ENCODE measurements at regions not wholly inside any gene's neighbourhood (a gene's known extent, or its start where the extent isn't known, plus 50 kb on each side); places are given as distances from the start of the nearest gene placed in this dataset.
"Not testable (repeated sequence)": the region's sequence is repeated elsewhere in the genome, so short reads cannot be mapped to it uniquely, and the experiment has no call there.

DNA sequence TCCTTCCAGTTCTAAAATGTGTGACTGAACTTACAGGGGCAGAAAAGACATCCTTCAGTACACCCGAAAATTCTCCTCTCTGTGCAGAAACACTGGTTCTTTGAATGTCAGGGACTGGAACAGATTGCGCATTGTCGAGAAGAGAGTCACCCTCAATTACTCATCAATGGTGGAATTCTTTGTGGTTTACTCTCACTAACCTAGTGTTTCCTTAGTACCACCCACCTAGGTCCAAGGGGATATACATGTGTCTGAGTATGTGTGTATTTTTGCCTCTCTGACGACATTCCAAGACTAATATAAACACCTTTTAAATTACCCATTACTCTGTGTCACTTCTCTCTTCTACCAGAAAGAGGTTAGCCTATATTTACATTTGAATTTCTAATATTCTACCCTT, 660.8 kb downstream of the TLE1 start:
- ATAC-seq (peak; percentile 90), DNase-seq (ENCODE audit: low spot score) (no peak)
- intact Hi-C loops (cut with DNase I) = no loop called here

DNA sequence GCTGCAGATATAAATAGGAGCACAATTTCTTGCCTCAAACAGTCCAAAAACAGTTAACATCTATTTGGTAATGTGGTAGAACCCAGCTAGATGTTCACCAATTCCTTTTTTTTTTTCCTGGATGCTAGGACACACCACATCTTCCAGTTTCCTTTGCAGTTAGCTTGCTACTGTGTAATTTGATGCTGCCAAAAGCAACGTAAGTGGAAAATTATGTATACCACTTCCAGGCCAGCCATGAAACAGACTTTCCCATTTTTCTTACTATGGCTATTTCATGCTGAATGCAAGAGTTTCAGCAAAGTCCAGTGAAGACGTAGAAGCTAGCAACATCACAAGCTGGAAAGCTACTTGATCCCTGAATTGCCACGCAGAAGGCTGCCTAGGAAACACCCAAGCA, 667.2 kb downstream of the TLE1 start:
- DNase-seq (ENCODE audit: low spot score) = no peak
- intact Hi-C loops (cut with DNase I) = no loop called here
- ATAC-seq = no peak

DNA sequence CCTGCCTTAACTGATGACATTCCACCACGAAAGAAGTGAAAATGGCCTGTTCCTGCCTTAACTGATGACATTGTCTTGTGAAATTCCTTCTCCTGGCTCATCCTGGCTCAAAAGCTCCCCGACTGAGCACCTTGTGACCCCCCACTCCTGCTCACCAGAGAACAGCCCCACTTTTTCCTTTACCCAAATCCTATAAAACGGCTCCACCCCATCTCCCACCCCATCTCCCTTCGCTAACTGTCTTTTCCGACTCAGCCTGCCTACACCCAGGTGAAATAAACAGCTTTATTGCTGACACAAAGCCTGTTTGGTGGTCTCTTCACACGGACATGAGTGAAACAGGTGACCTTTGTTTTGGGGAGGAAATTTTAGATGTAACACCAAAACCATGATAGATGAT, 674.4 kb downstream of the TLE1 start:
- ATAC-seq; DNase-seq (ENCODE audit: low spot score); intact Hi-C loops (cut with DNase I): not testable (repeated sequence)

DNA sequence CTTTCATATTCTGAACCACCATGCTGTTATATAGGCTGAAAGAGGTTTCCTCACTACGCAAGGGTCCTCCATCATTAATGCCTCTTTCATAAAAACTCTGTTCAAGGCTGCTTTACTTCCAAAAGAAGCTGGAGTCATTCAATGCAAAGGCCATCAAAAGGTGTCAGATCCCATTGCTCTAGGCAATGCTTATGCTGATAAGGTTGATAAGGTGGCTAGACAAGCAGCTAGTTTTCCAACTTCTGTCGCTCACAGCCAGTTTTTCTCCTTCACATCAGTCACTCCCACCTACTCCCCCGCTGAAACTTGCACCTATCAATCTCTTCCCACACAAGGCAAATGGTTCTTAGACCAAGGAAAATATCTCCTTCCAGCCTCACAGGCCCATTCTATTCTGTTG, 676.2 kb downstream of the TLE1 start:
- DNase-seq (ENCODE audit: low spot score); ATAC-seq; intact Hi-C loops (cut with DNase I): not testable (repeated sequence)

DNA sequence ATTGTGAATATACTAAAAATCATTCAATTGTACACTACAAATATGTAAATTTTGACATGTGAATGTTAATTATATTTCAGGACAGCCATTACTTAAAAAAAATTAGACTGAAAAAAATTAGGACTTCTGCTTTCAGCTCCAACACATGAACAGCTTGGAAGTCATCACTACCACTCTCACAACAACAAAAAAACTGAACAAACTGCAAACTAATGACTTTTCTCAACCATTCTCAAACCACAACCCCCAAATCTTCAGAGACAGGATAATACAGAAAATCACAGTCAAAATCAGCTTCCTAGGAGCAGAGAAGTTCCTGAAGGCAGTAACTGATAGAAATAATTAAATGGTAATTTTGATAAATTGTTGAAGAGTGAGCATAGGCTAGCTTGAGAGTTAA, 686.4 kb downstream of the TLE1 start:
- no peak for DNase-seq (ENCODE audit: low spot score)
- ATAC-seq = no peak
- intact Hi-C loops (cut with DNase I) = no loop called here

DNA sequence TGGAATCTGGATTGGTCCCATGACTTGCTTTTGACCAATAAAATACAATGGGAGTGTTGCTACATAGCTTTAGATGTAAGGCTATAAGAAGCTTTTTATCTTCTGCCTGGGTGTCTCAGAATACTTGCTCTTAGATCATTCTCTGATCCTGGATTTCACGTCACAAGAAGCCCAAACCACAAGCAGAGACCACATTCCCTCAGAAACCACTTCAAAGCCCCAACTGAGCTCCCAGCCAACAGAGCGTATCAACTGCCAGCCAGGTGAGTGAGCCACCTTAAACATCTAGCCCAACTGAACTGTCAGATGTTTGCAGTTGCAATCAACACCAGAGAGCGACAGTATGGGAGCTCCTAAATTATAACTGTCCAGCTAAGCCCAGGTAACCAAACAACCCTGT, 687.1 kb downstream of the TLE1 start:
- intact Hi-C loops (cut with DNase I) = no loop called here
- ATAC-seq (no peak), DNase-seq (ENCODE audit: low spot score) (no peak)

DNA sequence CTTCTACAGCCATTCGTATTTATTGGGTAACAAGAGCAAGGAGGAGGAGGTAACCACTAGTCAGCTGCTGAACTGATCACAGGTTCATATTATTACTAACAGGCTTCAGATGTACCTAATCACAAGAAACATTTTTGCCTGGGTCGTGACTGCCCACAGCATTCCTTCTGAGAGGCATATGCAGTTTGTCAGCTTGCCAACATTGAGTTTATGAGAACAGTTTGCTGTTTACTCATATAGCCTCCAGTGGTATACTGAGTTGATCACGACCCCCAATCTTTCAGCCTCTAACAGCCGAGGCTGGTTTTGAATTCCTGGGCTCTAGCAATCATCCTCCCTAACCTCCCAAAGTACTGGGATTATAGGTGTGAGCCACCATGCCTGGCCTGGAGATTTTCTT, 693.6 kb downstream of the TLE1 start:
- intact Hi-C loops (cut with DNase I) = no loop called here
- DNase-seq (ENCODE audit: low spot score) (no peak), ATAC-seq (no peak)

DNA sequence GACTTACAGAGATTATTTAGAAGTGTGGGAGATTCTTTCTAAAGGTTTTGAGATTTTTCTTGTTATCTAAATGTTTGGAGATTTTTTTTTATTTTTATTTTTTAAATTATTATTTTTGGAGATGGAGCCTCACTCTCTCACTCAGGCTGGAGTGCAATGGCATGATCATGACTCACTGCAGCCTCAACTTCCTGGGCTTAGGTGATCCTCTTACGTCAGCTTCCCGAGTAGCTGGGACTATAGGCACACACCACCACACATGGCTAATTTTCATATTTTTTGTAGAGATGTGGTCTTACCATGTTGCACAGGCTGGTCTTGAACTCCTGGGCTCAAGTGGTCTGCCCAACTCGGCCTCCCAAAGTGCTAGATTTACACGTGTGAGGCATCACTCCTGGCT, 694.5 kb downstream of the TLE1 start:
- intact Hi-C loops (cut with DNase I) = no loop called here
- DNase-seq (ENCODE audit: low spot score) = no peak
- no peak for ATAC-seq

DNA sequence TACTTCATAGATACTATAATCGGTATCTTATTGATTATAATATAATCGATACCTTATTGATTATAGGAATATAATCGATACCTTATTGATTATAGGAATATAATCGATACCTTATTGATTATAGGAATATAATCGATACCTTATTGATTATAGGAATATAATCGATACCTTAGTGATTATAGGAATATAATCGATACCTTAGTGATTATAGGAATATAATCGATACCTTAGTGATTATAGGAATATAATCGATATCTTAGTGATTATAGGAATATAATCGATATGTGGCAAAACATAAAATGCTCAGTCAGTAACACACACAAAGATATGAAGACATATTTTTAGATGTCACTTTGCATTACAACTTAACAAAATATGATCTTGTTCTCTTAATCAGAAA, 703.8 kb downstream of the TLE1 start:
- ATAC-seq; DNase-seq (ENCODE audit: low spot score); intact Hi-C loops (cut with DNase I): not testable (repeated sequence)

DNA sequence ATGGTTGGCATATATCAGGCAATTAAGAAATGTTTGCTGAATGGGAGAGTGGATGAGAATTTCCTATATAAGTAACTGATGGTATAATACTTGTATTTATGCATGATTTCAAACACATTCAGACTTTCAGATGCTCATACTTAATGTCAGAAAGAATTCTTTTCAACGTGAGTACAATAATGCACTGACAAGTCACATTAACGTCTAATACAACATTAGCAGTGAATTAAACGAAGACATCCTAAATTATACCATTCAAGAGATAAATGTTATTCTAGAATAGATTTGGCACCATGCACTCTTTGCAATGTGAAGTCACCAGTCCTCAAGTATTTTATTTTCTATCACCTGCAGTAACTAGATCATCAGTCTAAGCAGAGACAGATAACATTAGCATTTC, 712.9 kb downstream of the TLE1 start:
- DNase-seq (ENCODE audit: low spot score) = no peak
- intact Hi-C loops (cut with DNase I) = no loop called here
- no peak for ATAC-seq

DNA sequence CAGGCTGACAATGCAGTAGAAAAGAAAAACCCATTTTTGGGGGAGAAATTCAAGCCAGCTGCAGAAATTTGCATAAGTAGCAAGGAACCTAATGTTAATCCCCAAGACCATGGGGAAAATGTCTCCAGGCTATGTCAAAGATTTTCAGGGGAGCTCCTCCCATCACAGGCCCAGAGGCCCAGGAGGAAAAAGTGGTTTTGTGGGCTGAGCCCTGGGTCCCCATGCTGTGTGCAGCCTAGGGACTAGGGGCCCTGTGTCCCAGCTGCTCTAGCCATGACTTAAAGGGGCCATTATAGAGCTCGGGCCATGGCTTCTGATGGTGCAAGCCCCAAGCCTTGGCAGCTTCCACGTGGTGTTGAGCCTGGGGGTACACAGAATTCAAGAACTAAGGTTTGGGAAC, 719.0 kb downstream of the TLE1 start:
- DNase-seq (ENCODE audit: low spot score); intact Hi-C loops (cut with DNase I); ATAC-seq: not testable (repeated sequence)

DNA sequence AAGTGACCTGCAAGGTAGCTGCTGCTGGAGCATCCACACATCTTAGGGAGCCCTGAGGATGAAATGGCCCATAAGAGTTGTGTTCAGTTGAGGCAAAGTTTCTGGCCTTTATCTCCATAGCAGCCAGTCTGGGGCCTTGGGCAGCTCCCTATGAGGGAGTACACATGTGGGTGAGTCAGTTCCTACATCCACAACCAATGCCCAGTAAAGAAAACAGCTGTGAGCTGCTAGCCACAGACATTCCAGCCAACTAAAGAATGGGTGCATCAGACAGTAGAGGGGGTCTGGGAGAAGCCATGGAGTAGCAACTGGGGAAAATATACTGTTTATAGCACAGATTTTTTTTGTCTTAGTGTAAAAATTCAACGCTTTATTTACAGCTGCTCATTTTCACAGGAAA, 720.7 kb downstream of the TLE1 start:
- intact Hi-C loops (cut with DNase I) = no loop called here
- ATAC-seq (no peak), DNase-seq (ENCODE audit: low spot score) (no peak)

DNA sequence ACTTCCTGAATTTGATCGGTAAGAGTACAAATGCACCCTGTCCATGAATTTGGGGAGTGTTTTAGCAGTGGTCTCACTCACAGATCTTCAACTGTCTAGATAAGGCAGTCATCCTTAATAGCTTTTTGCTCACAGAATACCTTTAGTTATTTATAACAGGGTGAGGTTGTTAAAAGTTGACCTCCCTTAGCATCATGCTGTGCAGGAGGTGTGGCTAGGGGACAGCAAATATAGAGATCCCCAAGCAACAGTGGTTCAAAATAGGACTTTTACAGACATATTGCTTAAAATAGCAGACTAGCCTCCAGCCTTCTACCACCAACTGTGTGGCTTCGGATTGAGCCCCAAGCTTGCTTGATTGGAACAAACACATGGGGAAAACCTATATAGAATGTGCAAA, 724.4 kb downstream of the TLE1 start:
- intact Hi-C loops (cut with DNase I) = no loop called here
- no peak for ATAC-seq
- DNase-seq (ENCODE audit: low spot score) = no peak

DNA sequence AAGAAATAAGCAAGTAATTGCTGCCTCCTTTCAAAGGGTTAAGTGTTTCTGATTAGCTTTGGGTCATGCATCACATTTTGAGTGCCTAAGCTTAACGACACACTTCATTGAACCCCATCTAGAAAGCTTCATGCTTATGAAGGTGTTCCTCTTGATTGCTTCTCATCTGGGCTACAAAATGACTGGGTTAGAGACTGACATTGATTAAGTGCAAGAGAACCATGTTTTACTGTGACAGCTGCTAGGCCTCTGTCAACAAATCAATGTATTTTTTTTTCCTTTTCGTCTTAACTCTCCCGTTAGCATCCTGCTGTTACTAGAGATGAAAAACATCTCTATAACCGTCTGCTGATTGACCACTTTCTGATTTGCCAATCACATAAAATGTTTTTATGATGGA, 725.0 kb downstream of the TLE1 start:
- DNase-seq (ENCODE audit: low spot score) = no peak
- intact Hi-C loops (cut with DNase I) = no loop called here
- ATAC-seq = no peak

DNA sequence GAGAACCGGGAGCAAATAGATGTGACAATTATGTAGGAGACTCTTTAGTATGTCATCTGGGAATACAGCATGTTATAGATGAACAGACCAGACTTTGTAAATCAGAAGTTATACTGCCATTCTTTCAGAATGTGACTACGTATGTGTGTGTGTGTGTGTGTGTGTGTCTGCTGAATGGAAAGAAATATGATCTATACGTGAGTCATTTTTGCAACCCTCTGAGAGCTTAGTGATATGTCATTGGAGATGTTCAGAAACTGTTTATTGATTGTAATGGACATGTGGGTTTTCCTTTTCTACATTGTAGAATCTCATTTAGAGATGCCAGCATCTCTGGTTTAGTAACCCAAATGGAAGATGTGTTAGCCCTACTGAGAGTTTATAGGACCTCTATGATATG, 731.5 kb downstream of the TLE1 start:
- DNase-seq (ENCODE audit: low spot score) = no peak
- intact Hi-C loops (cut with DNase I) = no loop called here

DNA sequence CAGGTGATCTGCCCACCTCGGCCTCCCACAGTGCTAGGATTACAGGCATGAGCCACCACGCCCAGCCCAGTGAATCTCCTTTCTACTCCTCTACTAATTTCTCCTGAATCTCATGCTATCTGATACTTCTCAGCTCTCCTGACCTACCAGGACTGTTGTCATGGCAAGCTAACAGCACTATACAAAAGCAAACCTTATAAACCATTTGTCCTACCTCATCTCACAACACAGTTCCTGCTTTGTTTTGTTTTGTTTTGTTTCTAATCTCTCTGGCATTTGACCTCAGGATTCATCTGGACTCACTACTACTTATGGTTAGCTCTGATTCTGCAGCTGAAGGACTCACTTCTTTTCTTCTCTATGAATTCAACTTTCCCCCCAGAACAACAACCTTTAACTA, 734.8 kb downstream of the TLE1 start:
- no peak for ATAC-seq
- DNase-seq (ENCODE audit: low spot score) = no peak
- intact Hi-C loops (cut with DNase I) = no loop called here

More for the DNA sequence above, 731.5 kb downstream of the TLE1 start:
- ATAC-seq = no peak

DNA sequence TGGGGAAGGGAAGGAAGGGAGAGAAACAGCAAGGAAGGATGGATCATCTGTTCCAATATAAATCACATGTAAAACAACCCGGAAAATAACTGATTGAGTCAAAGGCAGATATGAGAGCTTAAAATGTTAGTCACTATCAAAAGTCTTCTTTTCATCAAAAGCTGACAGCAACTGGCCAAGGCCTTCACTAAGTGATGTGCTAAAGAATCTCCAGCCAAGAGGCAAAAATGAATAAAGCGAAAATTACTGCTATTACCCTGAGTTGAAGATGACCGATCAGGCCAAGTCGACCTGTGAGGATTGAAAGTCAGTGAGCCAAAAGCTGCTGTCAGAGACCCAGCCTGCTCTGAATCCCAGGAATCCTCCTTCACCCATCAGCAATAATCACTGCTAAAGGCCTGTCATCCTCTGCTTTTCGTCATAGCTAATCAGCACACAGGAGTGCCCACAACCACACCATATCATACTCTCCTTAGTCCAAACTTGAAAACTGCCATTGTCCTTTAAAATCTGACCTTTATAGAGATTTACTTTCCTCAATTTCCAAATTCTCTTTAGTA, 736.9 kb downstream of the TLE1 start:
- ATAC-seq (no peak), DNase-seq (ENCODE audit: low spot score) (no peak)
- intact Hi-C loops (cut with DNase I) = no loop called here

DNA sequence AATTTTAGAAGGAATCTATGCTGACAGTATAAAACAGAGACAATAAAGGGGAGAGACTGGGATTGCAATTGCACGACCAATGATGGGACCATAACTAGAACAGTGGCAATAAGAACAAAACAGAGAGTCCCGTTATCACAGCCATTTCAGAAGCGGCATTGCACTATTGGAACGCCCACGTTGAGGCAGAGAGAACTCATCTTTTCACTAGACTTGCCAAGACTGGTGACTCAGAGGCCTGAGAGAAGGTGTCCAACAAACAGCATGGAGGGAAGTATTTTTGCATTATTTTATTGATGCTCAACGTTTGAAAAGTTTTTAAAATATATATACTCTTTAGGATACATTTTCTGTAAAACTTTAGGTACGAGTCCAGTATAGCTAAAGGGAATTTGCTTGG, 737.7 kb downstream of the TLE1 start:
- ATAC-seq (no peak), DNase-seq (ENCODE audit: low spot score) (no peak)
- intact Hi-C loops (cut with DNase I) = no loop called here

DNA sequence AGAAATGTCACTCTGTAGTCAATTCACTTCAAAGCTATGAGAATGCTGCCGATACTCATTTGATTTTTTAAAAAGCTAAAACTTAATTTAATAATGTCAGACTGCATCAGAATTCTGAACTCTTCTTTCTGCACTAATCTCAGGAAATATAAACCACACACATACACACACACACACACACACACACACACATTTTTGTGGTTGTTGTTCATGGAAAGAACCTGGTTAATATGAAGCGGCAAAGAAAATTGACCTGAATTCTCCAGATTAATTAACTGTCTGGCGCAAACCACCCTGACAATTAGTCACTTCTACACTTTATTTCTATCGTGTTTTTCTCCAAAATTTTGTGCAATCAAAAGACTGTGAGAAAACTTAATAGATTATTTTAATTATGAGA, 740.5 kb downstream of the TLE1 start:
- DNase-seq (ENCODE audit: low spot score) = no peak
- intact Hi-C loops (cut with DNase I) = no loop called here

DNA sequence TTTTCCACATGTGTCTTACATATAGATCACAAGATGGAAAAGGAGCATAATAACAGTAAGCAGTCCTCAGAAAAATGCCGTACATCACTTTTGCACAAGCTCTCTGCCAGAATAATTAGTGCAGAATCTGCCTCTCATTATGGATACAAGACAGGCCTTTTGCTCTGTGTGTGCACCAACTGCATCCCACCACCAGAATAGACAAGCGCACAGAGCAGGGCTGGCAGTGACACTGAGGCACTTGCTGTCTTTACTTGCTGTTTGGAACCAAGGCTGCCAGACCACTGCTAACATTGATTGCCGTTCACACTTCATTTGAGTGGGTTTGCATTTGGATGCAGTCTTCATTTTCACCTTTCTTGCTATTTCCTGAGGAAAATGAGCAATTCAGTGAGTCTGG, 741.3 kb downstream of the TLE1 start:
- intact Hi-C loops (cut with DNase I) = no loop called here
- ATAC-seq (no peak), DNase-seq (ENCODE audit: low spot score) (no peak)

More for the DNA sequence above, 740.5 kb downstream of the TLE1 start:
- ATAC-seq = no peak

DNA sequence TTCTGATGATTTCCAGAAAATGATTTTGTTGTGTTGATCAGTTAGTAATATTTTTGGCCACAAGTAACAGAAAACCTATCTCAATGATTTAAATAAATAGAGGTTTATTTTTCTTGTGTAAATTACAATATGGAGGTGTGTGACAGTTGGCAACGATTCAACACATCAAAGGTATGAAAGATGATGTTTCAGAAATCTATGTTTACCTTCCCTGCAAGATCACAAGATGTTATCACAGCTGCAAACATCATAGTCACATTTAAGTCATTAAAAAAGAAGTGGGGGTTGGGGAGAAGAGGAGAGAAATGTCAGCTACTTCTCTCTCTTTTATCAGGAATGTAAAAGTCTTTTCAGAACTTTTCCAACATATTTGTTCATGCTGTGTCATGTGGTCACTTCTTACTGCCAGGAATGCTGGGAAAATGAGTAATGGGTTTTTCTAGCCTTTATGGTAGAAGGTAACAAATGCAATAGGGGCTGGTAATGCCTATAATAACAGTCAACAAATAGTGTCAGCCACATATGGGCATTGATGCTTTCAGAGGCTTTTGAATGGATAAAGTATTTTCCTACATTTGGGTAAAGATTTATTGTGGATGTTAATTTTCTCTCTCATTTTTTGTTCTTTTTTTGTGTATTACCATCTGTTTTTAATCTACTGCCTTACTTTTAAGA, 742.7 kb downstream of the TLE1 start:
- intact Hi-C loops (cut with DNase I) = no loop called here
- DNase-seq (ENCODE audit: low spot score) = no peak
- ATAC-seq = no peak
